OCI-LY7 (cell line): ENCODE measurements at regions not wholly inside any gene's neighbourhood (a gene's known extent, or its start where the extent isn't known, plus 50 kb on each side); places are given as distances from the start of the nearest gene placed in this dataset.

Experiments
- BruUV-seq: library from RNA; stranded (reverse); fragments of 400-500 nt; replicated peaks from 2 replicates; lab custom pipeline; 2021; lab: Mats Ljungman, UMichigan
- CTCF ChIA-PET: fragments of 300-600 bp; sonication (Branson Sonifier 250); formaldehyde crosslinking; loops from one replicate; lab custom pipeline; 2022; ENCODE audit warnings: antibody characterized with exemption; ENCODE audit not compliant: unreplicated experiment; lab: Charles Lee
- POLR2A ChIA-PET: fragments of 300-600 bp; sonication (Branson Sonifier 250); formaldehyde crosslinking; loops from one replicate; lab custom pipeline; 2022; ENCODE audit warnings: antibody characterized with exemption; lab: Charles Lee
- DNase-seq: peaks from one replicate; pipeline ENCODE4 v3.0.0-alpha.2; 2015; ENCODE audit warnings: low spot score
- H2AFZ ChIP-seq: fragments of 200-600 bp; sonication (generic), shearing (Covaris generic); 2 replicates; pipeline ENCODE4 v1.6.1; 2014; ENCODE audit warnings: mild to moderate bottlenecking, antibody characterized with exemption, low read length, moderate library complexity
- H3K27ac ChIP-seq: fragments of 200-600 bp; sonication (generic); 2 replicates; pipeline ENCODE4 v1.5.1; 2014; ENCODE audit warnings: mixed run types, low read depth, mild to moderate bottlenecking, moderate library complexity, low read length, inconsistent platforms; ENCODE audit not compliant: poor library complexity, severe bottlenecking
- H3K36me3 ChIP-seq: fragments of 200-600 bp; sonication (generic); 2 replicates; pipeline ENCODE4 v1.6.1; 2014; ENCODE audit warnings: mild to moderate bottlenecking, antibody characterized with exemption, low read length, moderate library complexity, mixed read lengths; ENCODE audit not compliant: insufficient read depth
- H3K4me1 ChIP-seq: fragments of 200-600 bp; sonication (generic); 2 replicates; pipeline ENCODE4 v1.5.1; 2014; ENCODE audit warnings: mild to moderate bottlenecking, low read length; ENCODE audit not compliant: insufficient read depth, poor library complexity, severe bottlenecking
- H3K4me2 ChIP-seq: fragments of 200-600 bp; sonication (generic); 2 replicates; pipeline ENCODE4 v1.6.1; 2014; ENCODE audit warnings: mild to moderate bottlenecking, low read length
- H3K4me3 ChIP-seq: fragments of 200-600 bp; sonication (generic); 2 replicates; pipeline ENCODE4 v1.5.1; 2014; ENCODE audit warnings: mild to moderate bottlenecking, low read depth, low read length; ENCODE audit not compliant: poor library complexity, severe bottlenecking
- H3K79me2 ChIP-seq: fragments of 200-600 bp; sonication (generic); 2 replicates; pipeline ENCODE4 v1.6.1; 2016; ENCODE audit warnings: low read depth, mild to moderate bottlenecking, low read length, moderate library complexity, mixed read lengths; ENCODE audit not compliant: insufficient read depth
- H3K9me2 ChIP-seq: fragments of 200-600 bp; sonication (generic); 2 replicates; pipeline ENCODE4 v1.6.1; 2016; ENCODE audit warnings: mild to moderate bottlenecking, low read length, mixed read lengths; ENCODE audit not compliant: insufficient read depth
- H3K9me3 ChIP-seq: fragments of 200-600 bp; sonication (generic); 2 replicates; pipeline ENCODE4 v1.6.1; 2014; ENCODE audit warnings: mild to moderate bottlenecking, mixed run types, low read length, mixed read lengths
- H4K20me1 ChIP-seq: fragments of 200-600 bp; sonication (generic); 2 replicates; pipeline ENCODE4 v1.6.1; 2014; ENCODE audit warnings: mild to moderate bottlenecking, antibody characterized with exemption, low read length, moderate library complexity, mixed read lengths; ENCODE audit not compliant: insufficient read depth
- CTCF ChIP-seq: fragments of 200-600 bp; sonication (generic); conservative IDR thresholded peaks from 2 replicates; pipeline ENCODE4 v1.5.1; 2014; ENCODE audit warnings: mild to moderate bottlenecking, antibody characterized with exemption, low read length, moderate library complexity, mixed read lengths
- EZH2phosphoT487 ChIP-seq: fragments of 200-600 bp; sonication (generic); IDR thresholded peaks from 2 replicates; pipeline ENCODE4 v1.6.1; 2018; ENCODE audit warnings: low read depth, borderline replicate concordance, mild to moderate bottlenecking, mixed run types, antibody characterized with exemption, low read length, moderate library complexity, mixed read lengths
- intact Hi-C: fragments of 100-400 bp; cut with micrococcal nuclease; formaldehyde crosslinking; loops from one replicate; pipeline ENCODE4 v1.10.0; 2022; ENCODE audit not compliant: unreplicated experiment

- H3K4me2 ChIP-seq = no peak overlapping the region
- no peaks in the 10 kb centered on the region for H3K9me3 ChIP-seq
- no peaks in the 10 kb centered on the region for H3K79me2 ChIP-seq
- H3K4me1 ChIP-seq = no peaks in the 10 kb centered on the region
- no peaks in the 10 kb centered on the region for H4K20me1 ChIP-seq
- intact Hi-C loops = no loop called here
- no TSS peak for BruUV-seq
- no peak for TF ChIP-seq CTCF
- no peak for TF ChIP-seq EZH2phosphoT487
- CTCF ChIA-PET = no interaction called here
- H2AFZ ChIP-seq = no peak overlapping the region
- DNase-seq = no peak
- POLR2A ChIA-PET = no interaction called here
- no peak overlapping the region for H3K4me3 ChIP-seq
- no peaks in the 10 kb centered on the region for H3K36me3 ChIP-seq
- H3K27ac ChIP-seq = no peak overlapping the region
- H3K9me2 ChIP-seq = no peaks in the 10 kb centered on the region
These were observed 343.8 kb downstream of the RPRM start for GRCh38 chr2:153134725-153135124.

GRCh38 chr2:153133716-153134115, 344.8 kb downstream of the RPRM start:
- H3K9me3 ChIP-seq = no peaks in the 10 kb centered on the region
- no peaks in the 10 kb centered on the region for H3K9me2 ChIP-seq
- BruUV-seq = no TSS peak
- no peak for DNase-seq
- ChIA-PET POLR2A (no interaction called here), CTCF (no interaction called here)
- no peak overlapping the region for H3K27ac ChIP-seq
- intact Hi-C loops = no loop called here
- no peaks in the 10 kb centered on the region for H4K20me1 ChIP-seq
- H3K79me2 ChIP-seq = no peaks in the 10 kb centered on the region
- no peak overlapping the region for H3K4me3 ChIP-seq
- no peak overlapping the region for H3K4me2 ChIP-seq
- no peaks in the 10 kb centered on the region for H3K36me3 ChIP-seq
- H2AFZ ChIP-seq = no peak overlapping the region
- no peak for TF ChIP-seq CTCF
- TF ChIP-seq EZH2phosphoT487 = no peak
- H3K4me1 ChIP-seq = no peaks in the 10 kb centered on the region

- Histone ChIP-seq H3K36me3 (no peaks in the 10 kb centered on the region), H3K4me1 (no peaks in the 10 kb centered on the region), H3K27ac (no peak overlapping the region), H3K4me3 (no peak overlapping the region), H3K79me2 (no peaks in the 10 kb centered on the region), H4K20me1 (no peaks in the 10 kb centered on the region), H3K4me2 (no peak overlapping the region), H2AFZ (no peak overlapping the region), H3K9me2 (no peaks in the 10 kb centered on the region), H3K9me3 (no peaks in the 10 kb centered on the region)
- TF ChIP-seq CTCF (no peak), EZH2phosphoT487 (no peak)
- DNase-seq = no peak
- BruUV-seq = no TSS peak
- ChIA-PET POLR2A (interaction anchor here (0.7 to 1.7 kb wide), 2 partner anchors 14 to 22 kb away, joined by 3 to 6 read pairs; no protein-coding TSS in a partner anchor), CTCF (no interaction called here)
- intact Hi-C loops = no loop called here
These were observed 346.1 kb downstream of the RPRM start for GRCh38 chr2:153132418-153132817.
